ENCODE measurements at regions not wholly inside any gene's neighbourhood (a gene's known extent, or its start where the extent isn't known, plus 50 kb on each side); places are given as distances from the start of the nearest gene placed in this dataset.

DNA sequence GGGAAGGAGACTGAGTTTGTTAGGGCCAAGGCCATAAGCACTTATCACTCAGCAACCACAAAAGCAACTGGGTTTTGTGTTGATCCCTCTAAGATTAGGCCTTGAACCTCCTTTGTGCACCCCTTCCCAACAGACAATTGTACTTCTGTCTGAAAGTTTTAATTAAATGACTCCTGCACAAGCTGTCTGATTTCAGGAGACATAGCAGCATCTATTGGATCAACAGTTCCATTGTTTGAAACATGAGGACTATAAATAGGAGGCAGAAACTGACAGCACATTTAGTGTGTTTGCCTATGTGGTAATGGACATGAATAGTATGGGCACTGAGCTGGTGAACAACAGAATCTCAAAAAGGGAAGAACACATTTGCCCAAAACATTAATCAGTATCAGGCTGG lies 167.3 kb upstream of the KCNJ6 start:
- no peak for TF ChIP-seq EZH2 (IDR thresholded peaks at IDR 0.05; ENCODE audit: insufficient read depth, poor library complexity, severe bottlenecking)
- TF ChIP-seq EZH2phosphoT487 (IDR thresholded peaks at IDR 0.05; ENCODE audit: insufficient read depth, low read depth) = no peak
